ENCODE measurements at regions not wholly inside any gene's neighbourhood (a gene's known extent, or its start where the extent isn't known, plus 50 kb on each side); places are given as distances from the start of the nearest gene placed in this dataset.

DNA sequence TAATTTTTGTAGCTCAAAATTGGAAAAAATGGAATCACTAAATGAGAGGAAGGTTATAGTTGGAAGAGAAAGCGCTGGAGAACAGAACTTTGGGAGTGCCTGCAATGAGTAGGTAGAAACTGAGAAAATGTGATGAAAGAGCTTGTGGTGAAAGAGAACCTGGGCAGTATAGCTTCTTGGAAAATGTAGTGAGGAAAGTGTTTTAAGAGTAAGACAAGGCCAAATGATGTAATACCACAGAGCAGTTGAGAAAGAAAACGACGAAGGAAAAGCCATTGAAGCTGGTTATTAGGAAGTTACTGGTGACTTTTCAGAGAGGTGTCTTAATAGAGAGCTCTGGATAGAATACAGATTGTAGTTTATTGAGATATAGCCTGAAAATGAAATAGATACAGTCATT is 255.3 kb downstream of the AEBP2 start:
- ATAC-seq (no peak), DNase-seq (peak in 1 of 4 donors; percentile 5)
- Histone ChIP-seq H3K27ac (no peak overlapping the region), H3K27me3 (no peaks in the 10 kb centered on the region), H3K4me1 (no peaks in the 10 kb centered on the region), H3K4me3 (no peak overlapping the region), H3K36me3 (no peaks in the 10 kb centered on the region), H3K9me3 (no peaks in the 10 kb centered on the region)
- intact Hi-C loops (cut with DNase I): no loop called here
- TF ChIP-seq, protein P1, sequence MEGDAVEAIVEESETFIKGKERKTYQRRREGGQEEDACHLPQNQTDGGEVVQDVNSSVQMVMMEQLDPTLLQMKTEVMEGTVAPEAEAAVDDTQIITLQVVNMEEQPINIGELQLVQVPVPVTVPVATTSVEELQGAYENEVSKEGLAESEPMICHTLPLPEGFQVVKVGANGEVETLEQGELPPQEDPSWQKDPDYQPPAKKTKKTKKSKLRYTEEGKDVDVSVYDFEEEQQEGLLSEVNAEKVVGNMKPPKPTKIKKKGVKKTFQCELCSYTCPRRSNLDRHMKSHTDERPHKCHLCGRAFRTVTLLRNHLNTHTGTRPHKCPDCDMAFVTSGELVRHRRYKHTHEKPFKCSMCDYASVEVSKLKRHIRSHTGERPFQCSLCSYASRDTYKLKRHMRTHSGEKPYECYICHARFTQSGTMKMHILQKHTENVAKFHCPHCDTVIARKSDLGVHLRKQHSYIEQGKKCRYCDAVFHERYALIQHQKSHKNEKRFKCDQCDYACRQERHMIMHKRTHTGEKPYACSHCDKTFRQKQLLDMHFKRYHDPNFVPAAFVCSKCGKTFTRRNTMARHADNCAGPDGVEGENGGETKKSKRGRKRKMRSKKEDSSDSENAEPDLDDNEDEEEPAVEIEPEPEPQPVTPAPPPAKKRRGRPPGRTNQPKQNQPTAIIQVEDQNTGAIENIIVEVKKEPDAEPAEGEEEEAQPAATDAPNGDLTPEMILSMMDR (IDR thresholded peaks at IDR 0.05): no peak

DNA sequence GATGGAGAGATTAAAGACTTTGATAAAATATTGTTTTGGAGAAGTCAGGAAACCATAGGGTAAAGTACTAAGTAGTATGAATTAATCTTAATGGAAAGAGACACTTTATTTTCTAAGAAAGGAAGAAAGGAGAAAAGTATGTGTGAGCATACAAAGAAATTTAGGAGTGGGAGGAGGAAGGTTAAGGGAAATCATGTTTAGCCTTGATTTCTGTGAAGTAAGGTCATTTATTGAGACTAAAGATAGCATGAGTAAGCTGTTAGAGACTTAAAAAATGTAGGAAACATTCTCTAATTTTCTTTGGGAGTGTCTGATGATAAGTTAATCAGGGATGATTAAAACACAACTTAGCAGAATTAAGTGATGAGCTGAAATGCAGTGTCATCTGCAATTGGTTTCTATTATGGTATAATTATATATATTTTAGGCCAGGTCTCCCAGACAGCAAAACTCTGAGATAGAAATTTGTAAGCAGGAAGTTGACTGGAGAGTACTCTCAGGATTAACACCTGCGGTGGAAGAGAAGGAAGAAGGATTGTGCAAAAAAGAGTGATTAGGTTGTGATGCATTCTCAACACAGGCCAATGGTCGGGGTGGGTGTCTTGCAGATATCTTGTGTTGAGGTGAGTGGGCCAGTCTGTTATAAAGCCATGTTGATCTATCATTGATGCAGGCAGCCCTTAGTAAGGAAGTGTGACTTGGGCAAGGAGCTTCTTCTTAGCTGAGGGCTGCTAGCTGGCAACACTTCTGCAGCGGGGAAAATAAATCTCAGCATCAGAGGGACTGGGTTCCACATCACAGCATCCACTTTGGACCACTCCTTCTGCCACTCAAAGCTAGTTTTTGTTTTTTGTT is 256.2 kb downstream of the AEBP2 start:
- no peaks in the 10 kb centered on the region for H3K27me3 ChIP-seq
- ATAC-seq: no peak
- H3K36me3 ChIP-seq: no peaks in the 10 kb centered on the region
- intact Hi-C loops (cut with DNase I): no loop called here
- H3K4me1 ChIP-seq: no peaks in the 10 kb centered on the region
- no peaks in the 10 kb centered on the region for H3K9me3 ChIP-seq
- no peak for DNase-seq
- H3K27ac ChIP-seq: no peak overlapping the region
- TF ChIP-seq, protein P1 (IDR thresholded peaks at IDR 0.05): no peak
- no peak overlapping the region for H3K4me3 ChIP-seq

DNA sequence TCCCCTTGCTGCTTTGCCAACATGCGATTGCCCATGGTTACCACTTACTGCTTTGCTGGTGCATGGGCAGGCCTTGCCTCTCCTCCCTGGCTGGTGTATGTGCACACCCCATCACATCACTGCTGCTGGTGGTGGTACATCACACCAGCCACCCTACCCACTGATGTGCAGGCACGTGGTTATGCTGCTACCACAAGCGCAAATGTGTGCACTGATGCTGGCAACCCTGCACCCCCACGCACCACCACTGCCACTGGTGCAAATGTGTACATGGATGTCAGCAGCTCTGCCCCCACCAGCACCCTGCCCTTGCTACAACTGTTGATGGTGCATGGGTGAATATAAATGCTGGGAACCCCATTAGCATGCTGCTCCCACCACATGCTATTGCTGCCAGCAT is 261.7 kb downstream of the AEBP2 start:
- ATAC-seq (no peak), DNase-seq (no peak)
- peaks cover 3 to 15% of the 10 kb centered on the region in 2 donors for H3K9me3 ChIP-seq
- H3K4me3 ChIP-seq: no peak overlapping the region
- TF ChIP-seq, protein P1 (IDR thresholded peaks at IDR 0.05): no peak
- intact Hi-C loops (cut with DNase I): no loop called here
- no peak overlapping the region for H3K27ac ChIP-seq
- H3K27me3 ChIP-seq: no peaks in the 10 kb centered on the region
- no peaks in the 10 kb centered on the region for H3K4me1 ChIP-seq
- no peaks in the 10 kb centered on the region for H3K36me3 ChIP-seq

DNA sequence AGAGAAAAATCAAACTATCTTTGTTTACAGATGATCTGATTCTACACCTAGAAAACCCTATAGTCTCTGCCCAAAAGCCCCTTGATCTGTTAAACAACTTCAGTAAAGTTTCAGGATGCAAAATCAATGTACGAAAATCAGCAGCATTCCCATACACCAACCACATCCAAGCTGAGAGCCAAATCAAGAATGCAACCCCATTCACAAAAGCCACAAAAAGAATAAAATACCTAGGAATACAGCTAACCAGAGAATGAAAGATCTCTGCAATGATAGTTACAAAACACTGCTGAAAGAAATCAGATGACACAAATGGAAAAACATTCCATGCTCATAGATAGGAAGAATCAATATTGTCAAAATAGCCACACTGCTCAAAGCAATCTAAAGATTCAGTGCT is 265.7 kb downstream of the AEBP2 start:
- no peaks in the 10 kb centered on the region for H3K27me3 ChIP-seq
- no peaks in the 10 kb centered on the region for H3K36me3 ChIP-seq
- intact Hi-C loops (cut with DNase I): no loop called here
- H3K9me3 ChIP-seq: peaks cover 3 to 37% of the 10 kb centered on the region in 2 donors
- TF ChIP-seq, protein P1 (IDR thresholded peaks at IDR 0.05): no peak
- no peak for DNase-seq
- ATAC-seq: no peak
- no peak overlapping the region for H3K27ac ChIP-seq
- H3K4me3 ChIP-seq: no peak overlapping the region
- H3K4me1 ChIP-seq: no peaks in the 10 kb centered on the region

DNA sequence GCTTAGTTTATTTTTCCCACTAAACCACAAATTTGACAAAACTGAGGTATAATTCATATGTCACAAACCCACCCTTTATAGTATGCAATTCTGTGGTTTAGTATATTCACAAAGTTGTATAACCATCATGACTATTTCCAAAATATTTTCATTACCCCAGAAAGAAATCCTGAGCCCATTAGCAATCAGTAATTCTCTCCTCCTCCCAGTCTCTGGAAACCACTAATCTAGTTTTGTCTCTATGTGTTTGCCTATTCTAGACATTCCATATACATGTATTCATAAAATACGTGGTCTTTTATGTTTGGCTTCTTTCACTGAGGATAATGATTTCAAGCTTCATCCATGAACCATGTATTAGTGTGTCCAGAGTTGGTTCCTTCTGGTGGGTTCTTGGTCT is 267.6 kb downstream of the AEBP2 start:
- TF ChIP-seq, protein P1 (IDR thresholded peaks at IDR 0.05): no peak
- H3K4me3 ChIP-seq: no peak overlapping the region
- ATAC-seq: no peak
- intact Hi-C loops (cut with DNase I): no loop called here
- no peak for DNase-seq
- H3K4me1 ChIP-seq: no peaks in the 10 kb centered on the region
- no peak overlapping the region for H3K27ac ChIP-seq
- no peaks in the 10 kb centered on the region for H3K36me3 ChIP-seq
- H3K9me3 ChIP-seq: peaks cover 2 to 37% of the 10 kb centered on the region in 2 donors
- H3K27me3 ChIP-seq: no peaks in the 10 kb centered on the region

All from left lung (tissue), 4 donors.